Sigmoid colon (tissue), 3 donors: ENCODE measurements at regions not wholly inside any gene's neighbourhood (a gene's known extent, or its start where the extent isn't known, plus 50 kb on each side); places are given as distances from the start of the nearest gene placed in this dataset.

ENCODE experiments used
- CTCF ChIP-seq, 4 experiments: fragments of 450-650 bp in 3 of 4; fragments of 200-600 bp in 1 of 4; IDR thresholded peaks; one replicate each; pipeline ENCODE4 v1.5.1; 2016 to 2019; ENCODE audit warnings: antibody characterized with exemption in 4 of 4, mild to moderate bottlenecking in 3 of 4, moderate library complexity in 2 of 4
- POLR2A ChIP-seq, 2 donors: fragments of 450-650 bp; IDR thresholded peaks; one replicate each; pipeline ENCODE4 v1.6.1; 2016; ENCODE audit warnings: antibody characterized with exemption in 2 of 2, mild to moderate bottlenecking in 2 of 2, moderate library complexity in 2 of 2

GRCh38 chr9:20065046-20065445 lies 276.2 kb upstream of the SLC24A2 start:
- TF ChIP-seq POLR2A (IDR thresholded peaks at IDR 0.05) (no peak), CTCF (IDR thresholded peaks at IDR 0.05) (no peak)
